ENCODE measurements at regions not wholly inside any gene's neighbourhood (a gene's known extent, or its start where the extent isn't known, plus 50 kb on each side); places are given as distances from the start of the nearest gene placed in this dataset.
"Not testable (repeated sequence)": the region's sequence is repeated elsewhere in the genome, so short reads cannot be mapped to it uniquely, and the experiment has no call there.

DNA sequence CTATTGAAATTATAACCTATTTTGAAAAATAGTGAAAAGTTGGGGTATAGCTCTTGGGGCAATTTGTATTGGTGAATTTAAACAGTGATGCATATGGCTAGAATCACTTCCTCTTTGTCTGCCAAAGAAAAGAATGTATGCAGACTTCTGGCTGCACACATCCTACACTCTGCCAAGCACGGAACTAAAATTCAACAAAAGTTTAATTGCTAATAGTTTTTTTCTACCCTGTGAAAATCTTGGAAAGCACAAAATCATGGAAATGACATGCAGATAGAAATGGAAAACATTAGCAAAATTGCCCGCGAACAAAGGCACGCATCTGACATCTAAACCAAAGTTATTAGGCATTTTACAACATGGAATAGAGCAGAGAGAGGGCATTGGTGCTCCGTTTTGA lies 106.4 kb upstream of the PDE10A start:
- H3K36me3 ChIP-seq (ENCODE audit: control insufficient read depth, insufficient read depth, low read length), result no peaks in the 10 kb centered on the region
- TF ChIP-seq, protein P1, sequence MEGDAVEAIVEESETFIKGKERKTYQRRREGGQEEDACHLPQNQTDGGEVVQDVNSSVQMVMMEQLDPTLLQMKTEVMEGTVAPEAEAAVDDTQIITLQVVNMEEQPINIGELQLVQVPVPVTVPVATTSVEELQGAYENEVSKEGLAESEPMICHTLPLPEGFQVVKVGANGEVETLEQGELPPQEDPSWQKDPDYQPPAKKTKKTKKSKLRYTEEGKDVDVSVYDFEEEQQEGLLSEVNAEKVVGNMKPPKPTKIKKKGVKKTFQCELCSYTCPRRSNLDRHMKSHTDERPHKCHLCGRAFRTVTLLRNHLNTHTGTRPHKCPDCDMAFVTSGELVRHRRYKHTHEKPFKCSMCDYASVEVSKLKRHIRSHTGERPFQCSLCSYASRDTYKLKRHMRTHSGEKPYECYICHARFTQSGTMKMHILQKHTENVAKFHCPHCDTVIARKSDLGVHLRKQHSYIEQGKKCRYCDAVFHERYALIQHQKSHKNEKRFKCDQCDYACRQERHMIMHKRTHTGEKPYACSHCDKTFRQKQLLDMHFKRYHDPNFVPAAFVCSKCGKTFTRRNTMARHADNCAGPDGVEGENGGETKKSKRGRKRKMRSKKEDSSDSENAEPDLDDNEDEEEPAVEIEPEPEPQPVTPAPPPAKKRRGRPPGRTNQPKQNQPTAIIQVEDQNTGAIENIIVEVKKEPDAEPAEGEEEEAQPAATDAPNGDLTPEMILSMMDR (IDR thresholded peaks at IDR 0.05; ENCODE audit: insufficient read depth, low read length, poor library complexity, severe bottlenecking), result no peak
- no peak overlapping the region for H3K4me3 ChIP-seq (replicated peaks; ENCODE audit: low read depth, low read length)
- no peak for DNase-seq (ENCODE audit: extremely low read depth, insufficient read length)
- H3K27me3 ChIP-seq (replicated peaks; ENCODE audit: control insufficient read depth, insufficient read depth, low read length), result no peaks in the 10 kb centered on the region

DNA sequence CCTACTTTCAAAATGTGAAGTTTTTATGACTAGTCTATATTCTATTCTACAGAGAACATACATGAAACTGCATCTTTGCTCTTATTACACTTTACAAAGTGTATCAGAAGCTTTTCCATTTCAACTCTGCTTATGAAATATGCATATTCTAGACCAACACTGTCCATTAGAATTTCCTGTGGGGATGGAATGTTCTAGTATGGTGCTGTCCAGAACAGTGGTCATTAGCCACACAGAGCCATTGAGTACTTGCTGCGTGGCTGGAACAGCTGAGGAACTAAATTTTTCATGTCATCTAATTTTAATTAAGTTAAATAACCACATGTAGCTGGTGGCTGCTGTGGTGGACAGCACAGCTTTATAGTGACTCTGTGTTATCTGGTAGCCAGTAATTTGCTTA lies 105.9 kb upstream of the PDE10A start:
- TF ChIP-seq, protein P1 (IDR thresholded peaks at IDR 0.05; ENCODE audit: insufficient read depth, low read length, poor library complexity, severe bottlenecking), result no peak
- no peak for DNase-seq (ENCODE audit: extremely low read depth, insufficient read length)

DNA sequence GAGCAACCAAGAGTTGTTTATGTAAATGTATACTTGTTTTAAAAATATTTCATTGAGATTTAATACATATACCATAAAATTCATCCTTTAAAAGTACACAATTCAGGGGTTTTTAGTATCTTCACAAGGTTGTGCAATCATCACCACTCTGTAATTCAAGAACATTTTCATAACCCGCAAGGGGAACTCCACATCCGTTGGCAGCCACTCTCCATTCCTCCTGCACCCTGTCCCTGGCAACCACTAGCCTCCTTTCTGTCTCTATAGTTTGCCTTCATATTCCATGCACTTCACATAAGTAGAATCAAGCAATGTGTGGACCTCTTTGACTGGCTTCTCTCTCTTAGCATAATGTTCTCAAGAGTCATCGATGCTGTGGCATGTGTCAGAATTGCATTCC lies 104.2 kb upstream of the PDE10A start:
- H3K27me3 ChIP-seq (replicated peaks; ENCODE audit: control insufficient read depth, insufficient read depth, low read length), result no peaks in the 10 kb centered on the region
- no peak overlapping the region for H3K4me3 ChIP-seq (replicated peaks; ENCODE audit: low read depth, low read length)
- TF ChIP-seq, protein P1 (IDR thresholded peaks at IDR 0.05; ENCODE audit: insufficient read depth, low read length, poor library complexity, severe bottlenecking), result no peak
- DNase-seq (ENCODE audit: extremely low read depth, insufficient read length), result no peak
- H3K36me3 ChIP-seq (ENCODE audit: control insufficient read depth, insufficient read depth, low read length), result no peaks in the 10 kb centered on the region

More for the DNA sequence above, 105.9 kb upstream of the PDE10A start:
- H3K27me3 ChIP-seq (replicated peaks; ENCODE audit: control insufficient read depth, insufficient read depth, low read length), result no peaks in the 10 kb centered on the region
- no peak overlapping the region for H3K4me3 ChIP-seq (replicated peaks; ENCODE audit: low read depth, low read length)
- no peaks in the 10 kb centered on the region for H3K36me3 ChIP-seq (ENCODE audit: control insufficient read depth, insufficient read depth, low read length)

DNA sequence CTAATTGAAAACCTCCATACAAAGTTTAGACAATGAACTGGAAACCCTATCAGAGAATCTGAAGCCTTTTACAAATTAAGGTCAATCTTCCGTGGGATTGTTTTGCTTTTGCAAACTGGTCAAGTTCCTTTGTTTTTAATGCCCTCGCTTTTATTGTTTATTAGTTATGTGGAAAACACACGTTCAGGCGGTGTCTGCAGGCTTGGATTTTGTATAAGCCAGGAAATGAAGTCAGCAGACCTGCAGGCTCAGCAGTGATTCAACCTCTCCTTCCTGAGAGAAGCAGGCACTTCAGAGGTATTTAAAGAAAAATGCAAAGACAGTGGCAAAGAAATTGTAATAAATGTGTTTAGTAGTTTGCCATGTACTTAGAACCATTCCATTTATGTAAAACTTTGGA lies 103.4 kb upstream of the PDE10A start:
- no peak for DNase-seq (ENCODE audit: extremely low read depth, insufficient read length)
- H3K36me3 ChIP-seq (ENCODE audit: control insufficient read depth, insufficient read depth, low read length), result no peaks in the 10 kb centered on the region
- H3K27me3 ChIP-seq (replicated peaks; ENCODE audit: control insufficient read depth, insufficient read depth, low read length), result no peaks in the 10 kb centered on the region
- no peak overlapping the region for H3K4me3 ChIP-seq (replicated peaks; ENCODE audit: low read depth, low read length)
- TF ChIP-seq, protein P1 (IDR thresholded peaks at IDR 0.05; ENCODE audit: insufficient read depth, low read length, poor library complexity, severe bottlenecking), result no peak

DNA sequence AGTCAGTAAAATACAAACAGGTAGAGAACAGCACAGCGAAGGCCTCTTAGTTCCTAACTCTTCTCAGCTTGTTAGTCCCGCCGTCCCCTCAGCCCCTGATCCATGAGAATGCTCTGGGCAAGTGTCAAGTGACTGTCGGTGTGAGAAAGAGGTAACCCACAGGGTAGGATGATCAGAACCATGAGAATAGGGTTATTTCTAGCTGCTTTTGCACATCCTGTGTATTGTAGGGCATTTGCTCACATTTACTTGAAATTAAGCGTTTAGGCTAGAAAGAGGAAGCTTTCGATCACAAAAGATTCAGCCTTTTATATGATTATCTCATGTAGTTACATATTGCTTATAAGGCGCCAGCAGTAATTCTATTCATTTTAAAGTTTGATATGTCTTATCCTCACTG lies 103.0 kb upstream of the PDE10A start:
- H3K4me3 ChIP-seq (replicated peaks; ENCODE audit: low read depth, low read length), result no peak overlapping the region
- H3K36me3 ChIP-seq (ENCODE audit: control insufficient read depth, insufficient read depth, low read length), result no peaks in the 10 kb centered on the region
- H3K27me3 ChIP-seq (replicated peaks; ENCODE audit: control insufficient read depth, insufficient read depth, low read length), result no peaks in the 10 kb centered on the region
- TF ChIP-seq, protein P1 (IDR thresholded peaks at IDR 0.05; ENCODE audit: insufficient read depth, low read length, poor library complexity, severe bottlenecking), result no peak
- no peak for DNase-seq (ENCODE audit: extremely low read depth, insufficient read length)

DNA sequence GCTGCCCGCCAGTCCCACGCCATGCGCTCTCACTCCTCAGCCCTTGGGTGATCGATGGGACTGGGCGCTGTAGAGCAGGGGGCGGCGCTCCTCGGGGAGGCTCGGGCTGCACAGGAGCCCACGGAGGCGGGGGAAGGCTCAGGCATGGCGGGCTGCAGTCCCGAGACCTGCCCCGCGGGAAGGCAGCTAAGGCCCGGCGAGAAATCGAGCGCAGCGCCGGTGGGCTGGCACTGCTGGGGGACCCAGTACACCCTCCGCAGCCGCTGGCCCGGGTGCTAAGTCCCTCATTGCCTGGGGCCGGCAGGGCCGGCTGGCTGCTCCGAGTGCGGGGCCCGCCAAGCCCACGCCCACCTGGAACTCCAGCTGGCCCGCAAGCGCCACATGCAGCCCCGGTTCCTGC lies 102.2 kb upstream of the PDE10A start:
- H3K27me3 ChIP-seq (replicated peaks; ENCODE audit: control insufficient read depth, insufficient read depth, low read length); H3K4me3 ChIP-seq (replicated peaks; ENCODE audit: low read depth, low read length); H3K36me3 ChIP-seq (ENCODE audit: control insufficient read depth, insufficient read depth, low read length); DNase-seq (ENCODE audit: extremely low read depth, insufficient read length): not testable (repeated sequence)
